GM19397 (cell line): ENCODE measurements at regions not wholly inside any gene's neighbourhood (a gene's known extent, or its start where the extent isn't known, plus 50 kb on each side); places are given as distances from the start of the nearest gene placed in this dataset.
"Not testable (repeated sequence)": the region's sequence is repeated elsewhere in the genome, so short reads cannot be mapped to it uniquely, and the experiment has no call there.

Experiments used
- ATAC-seq: cut with Tn5 transposase; IDR thresholded peaks from one replicate; pipeline ENCODE4 v1.9.1; 2021; ENCODE audit warnings: mild to moderate bottlenecking, moderate library complexity; ENCODE audit not compliant: unreplicated experiment

GRCh38 chr6:11428371-11428770 lies 109.2 kb upstream of the TMEM170B start:
- ATAC-seq, result peak; percentile 34

DNA sequence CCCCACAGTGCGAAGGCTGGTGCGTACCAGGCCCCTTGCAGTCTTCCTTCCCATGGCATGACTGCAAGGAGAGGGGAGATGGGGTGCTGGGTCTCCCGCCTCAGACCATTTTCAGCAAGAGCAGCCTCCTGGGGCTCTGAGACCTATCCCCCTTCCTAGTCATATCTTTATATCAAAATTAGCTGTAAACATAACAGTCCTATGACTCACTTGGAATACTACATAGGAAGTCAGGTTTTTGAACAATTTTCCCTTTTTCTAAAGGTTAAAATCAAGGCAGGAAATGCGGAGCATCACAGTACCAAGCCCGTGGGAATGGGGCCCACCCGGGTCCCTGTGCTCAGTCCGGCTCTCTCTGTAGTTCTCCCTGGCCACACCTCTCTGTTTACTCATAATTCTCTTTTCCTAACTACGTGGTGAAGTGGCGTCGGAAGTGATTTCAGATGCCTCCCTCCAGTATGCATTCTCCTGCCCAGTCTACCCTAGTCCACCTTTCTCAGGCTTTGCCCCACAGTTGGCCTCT lies 109.8 kb upstream of the TMEM170B start:
- ATAC-seq, result no peak

DNA sequence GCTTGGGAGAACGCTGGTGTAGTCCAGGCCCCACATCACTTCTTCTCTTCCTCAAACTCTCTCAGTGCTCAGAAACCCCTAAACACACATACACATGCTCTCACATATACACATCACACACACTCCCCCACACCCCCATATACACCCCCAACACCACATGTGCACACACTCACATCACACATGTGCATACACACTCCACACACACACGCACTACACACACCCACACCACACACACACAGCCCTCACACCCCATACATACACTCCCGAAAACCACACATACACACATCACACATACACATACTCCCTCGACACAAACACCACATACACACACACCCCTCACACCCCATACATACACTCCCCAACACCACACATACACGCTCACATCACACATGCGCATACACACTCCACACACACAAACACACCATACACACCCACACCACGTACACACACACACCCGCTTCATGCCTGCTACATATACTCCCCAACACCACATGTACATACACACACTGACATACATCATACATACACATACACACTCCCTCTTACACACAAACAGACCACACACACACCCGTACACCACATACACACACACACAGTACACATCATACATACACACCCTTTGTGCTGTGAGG lies 110.3 kb upstream of the TMEM170B start:
- no peak for ATAC-seq

GRCh38 chr6:11426571-11426970 lies 111.0 kb upstream of the TMEM170B start:
- no peak for ATAC-seq

GRCh38 chr6:11425876-11426275 lies 111.7 kb upstream of the TMEM170B start:
- ATAC-seq, result no peak

- no peak for ATAC-seq
Observed at GRCh38 chr6:11425431-11425871, 112.1 kb upstream of the TMEM170B start.

DNA sequence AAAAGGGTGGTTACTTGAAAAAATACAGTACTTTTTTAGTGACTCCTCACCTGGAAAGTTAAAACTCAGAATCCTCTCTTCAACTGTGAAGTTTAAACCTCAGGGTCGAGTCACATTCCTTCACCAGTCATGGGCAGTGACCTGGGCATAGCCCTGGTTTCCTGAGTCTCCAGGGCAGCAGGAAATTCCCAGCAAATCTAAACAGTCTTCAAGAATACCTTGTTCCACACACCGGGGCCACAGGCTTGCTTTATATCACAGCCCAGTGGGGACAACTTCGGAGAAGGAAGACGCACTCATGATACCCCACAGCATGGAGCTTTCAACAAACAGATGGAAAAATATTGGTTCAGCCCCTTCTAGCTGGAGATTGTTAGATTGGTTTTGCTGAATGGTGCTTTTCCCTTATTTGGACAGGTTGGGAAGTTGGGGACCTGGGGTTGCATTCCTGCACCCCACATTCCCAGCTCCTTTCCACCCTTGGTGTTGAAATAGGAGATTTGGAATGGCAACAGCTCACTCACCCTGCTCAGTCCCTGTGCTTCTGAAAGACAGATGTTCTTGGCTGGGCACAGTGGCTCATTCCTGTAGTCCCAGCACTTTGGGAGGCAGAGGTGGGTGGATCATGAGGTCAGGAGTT lies 113.0 kb upstream of the TMEM170B start:
- ATAC-seq, result no peak

- no peak for ATAC-seq
Observed at GRCh38 chr6:11423667-11424066, 113.9 kb upstream of the TMEM170B start.

GRCh38 chr6:11423072-11423471 lies 114.5 kb upstream of the TMEM170B start:
- ATAC-seq, result no peak

DNA sequence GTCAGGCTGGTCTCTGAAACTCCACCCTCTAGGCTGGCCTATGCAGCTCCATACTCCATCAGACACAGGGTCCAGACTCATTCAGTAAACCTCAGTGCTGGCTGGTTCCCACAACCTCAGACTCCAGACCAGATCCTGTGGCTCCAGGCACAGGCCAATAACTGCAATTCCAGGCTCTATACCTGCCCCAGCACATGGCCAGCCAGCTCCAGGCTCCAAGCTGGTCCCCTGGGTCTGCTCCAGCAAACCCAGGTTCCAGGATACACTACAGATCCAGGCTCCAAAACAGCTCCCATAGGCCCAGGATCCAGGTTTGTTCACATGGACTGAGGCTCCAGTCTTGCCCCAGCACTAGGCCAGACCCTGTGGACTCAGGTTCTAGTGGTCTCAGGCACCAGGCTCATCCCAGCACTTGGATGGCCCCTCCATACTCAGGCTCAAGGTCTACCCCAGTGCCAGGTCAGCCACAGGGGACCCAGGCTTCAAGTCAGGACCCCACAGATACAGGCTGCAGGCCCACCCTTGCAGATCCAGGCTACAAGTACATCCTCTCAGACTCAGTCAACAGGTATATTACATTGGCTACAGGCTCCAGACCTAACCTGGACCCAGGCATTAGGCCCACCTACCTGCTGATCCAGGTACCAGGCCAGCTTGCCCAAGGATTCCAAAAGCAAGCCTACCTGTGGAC lies 117.6 kb upstream of the TMEM170B start:
- no peak for ATAC-seq

GRCh38 chr6:11418290-11418905 lies 119.2 kb upstream of the TMEM170B start:
- no peak for ATAC-seq

DNA sequence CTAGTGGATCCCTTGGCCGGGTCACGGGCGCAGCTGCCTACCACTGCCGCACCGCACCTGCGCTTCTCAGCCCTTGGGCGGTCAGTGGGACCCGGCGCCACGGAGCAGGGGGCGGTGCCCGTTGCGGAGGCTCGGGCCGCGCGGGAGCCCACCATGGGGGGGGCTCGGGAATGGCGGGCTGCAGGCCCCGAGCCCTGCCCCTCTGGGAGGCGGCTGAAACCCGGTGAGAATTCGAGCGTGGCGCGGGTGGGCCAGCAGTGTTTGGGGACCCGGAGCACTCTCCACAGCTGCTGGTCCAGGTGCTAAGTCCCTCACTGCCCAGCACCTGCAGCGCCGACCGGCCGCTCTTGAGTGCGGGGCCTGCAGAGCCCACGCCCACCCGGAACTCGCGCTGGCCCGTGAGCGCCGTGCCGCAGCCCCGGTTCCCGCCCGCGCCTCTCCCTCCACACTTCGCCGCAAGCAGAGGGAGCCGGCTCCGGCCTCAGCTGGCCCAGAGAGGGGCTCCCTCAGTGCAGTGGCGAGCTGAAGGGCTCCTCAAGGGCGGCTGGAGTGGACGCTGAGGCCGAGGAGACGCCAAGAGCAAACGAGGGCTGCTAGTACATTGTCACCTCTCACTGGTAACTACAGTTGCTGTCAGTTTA lies 120.5 kb upstream of the TMEM170B start:
- no peak for ATAC-seq

- not testable (repeated sequence) for ATAC-seq
Observed at GRCh38 chr6:11416099-11416935, 121.2 kb upstream of the TMEM170B start.

DNA sequence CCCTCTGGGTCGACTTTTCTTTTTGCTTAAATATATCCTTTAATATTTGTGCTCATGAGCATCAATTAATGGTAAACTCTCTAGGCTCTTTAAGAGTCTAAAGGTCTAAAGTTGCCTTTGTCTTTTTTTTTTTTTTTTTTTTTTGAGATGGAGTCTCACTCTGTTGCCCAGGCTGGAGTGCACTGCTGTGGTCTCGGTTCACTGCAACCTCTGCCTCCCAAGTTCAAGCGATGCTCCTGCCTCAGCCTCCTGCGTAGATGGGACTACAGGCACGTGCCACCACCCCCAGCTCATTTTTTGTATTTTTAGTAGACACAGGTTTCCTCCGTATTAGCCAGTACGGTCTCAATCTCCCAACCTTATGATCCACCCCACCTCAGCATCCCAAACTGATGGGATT lies 122.0 kb upstream of the TMEM170B start:
- no peak for ATAC-seq

DNA sequence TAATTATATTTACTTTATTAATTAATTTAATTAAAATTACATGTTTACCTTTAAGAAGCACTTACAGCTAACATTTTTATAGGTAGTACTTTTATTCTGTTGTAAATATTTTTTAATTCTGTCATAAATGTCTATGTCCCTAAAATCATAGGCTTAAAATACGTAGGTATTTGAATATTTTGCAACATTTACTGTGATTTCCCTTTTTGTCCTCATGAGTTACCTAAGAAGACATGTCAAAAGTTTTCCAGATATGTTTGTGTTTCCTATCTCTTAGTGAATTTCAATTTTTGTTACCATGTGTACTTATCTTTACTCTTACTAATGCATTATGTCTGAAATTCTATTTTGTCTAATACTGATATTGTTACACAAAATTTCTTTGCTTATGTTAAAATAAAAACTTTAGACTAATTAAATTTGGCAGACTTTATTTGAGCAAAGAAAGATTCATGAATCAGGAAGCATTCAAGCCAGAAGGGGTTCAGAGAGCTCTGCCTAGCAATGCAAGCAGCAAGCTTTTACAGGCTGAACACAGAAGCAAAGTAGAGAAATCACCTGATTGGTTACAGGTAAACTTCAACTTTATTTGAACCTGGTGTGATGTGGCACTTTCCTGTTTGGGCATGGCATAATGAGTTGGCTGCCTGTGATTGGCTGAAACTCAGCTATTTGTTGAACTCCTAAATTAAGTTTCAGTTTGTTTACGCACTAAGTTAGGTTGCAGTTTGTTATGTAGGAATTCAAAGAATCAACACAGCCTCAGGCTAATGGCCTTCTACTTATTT lies 123.2 kb upstream of the TMEM170B start:
- no peak for ATAC-seq

- no peak for ATAC-seq
Observed at GRCh38 chr6:11413728-11414127, 123.8 kb upstream of the TMEM170B start.

DNA sequence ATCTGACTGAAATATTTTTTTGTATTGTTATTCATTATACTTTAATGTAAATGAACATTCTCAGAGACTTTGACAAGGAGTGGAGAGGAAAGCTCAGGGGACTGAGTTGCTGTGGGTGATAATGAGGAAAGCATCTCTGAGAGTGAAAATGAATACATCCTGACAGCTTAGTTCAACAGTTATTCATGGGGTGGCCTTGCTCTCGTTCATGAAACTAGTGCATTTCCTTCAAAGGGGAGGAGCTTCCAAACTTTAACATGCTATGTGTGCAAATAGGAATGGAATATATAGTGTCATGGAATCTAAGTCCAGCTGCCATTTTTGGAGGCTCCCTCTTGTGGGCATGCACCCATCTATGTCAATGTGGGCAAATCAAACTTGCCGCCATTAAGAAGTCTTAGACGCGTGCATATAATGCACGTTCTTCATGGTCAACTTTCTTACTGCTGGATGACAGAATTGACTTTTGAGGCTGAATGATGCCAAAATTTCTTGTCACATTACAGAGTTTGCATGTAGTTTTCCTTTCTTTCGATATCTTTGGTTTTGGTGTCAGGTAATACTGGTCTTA lies 124.3 kb upstream of the TMEM170B start:
- ATAC-seq, result no peak

DNA sequence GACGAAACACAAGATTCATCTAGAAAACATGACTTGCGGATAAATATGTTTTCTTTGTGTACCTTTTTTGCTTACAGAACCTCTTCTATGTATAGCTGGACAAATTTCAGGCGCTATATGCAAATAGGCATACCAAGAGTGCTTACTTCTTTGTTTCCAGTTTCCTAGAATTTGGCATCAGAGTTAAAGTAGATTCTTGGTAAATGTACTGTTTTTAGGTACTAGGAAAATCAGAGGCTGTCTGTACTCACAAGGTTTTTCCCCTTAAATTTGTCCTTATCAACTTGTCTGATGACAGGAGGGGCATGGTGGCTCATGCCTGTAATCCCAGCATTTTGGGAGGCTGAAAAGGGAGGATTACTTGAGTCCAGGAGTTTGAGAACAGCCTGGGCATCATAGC lies 124.9 kb upstream of the TMEM170B start:
- ATAC-seq, result no peak

- no peak for ATAC-seq
Observed at GRCh38 chr6:11412011-11412424, 125.5 kb upstream of the TMEM170B start.
